ENCODE measurements at regions not wholly inside any gene's neighbourhood (a gene's known extent, or its start where the extent isn't known, plus 50 kb on each side); places are given as distances from the start of the nearest gene placed in this dataset.
"Not testable (repeated sequence)": the region's sequence is repeated elsewhere in the genome, so short reads cannot be mapped to it uniquely, and the experiment has no call there.

DNA sequence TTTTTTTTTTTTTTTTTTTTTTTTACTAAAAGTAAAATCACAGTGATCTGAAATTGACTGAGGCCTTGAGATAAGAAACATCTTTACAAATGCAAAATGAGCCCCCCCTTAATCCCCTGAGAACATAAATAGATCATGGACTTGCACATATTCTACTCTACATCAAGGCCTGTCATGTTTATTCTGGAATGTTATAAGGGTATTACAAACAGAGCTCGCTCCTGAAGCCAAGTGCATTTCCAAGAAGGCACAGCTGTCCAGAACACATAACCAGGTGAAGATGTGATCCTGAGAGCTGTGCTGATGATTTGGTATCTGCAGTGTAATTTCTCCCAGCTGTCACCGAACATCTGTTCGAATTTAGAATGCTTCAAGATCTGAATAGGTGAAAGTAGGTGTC lies 384.5 kb downstream of the GPAT3 start:
- no peak for DNase-seq (ENCODE audit: low spot score)

DNA sequence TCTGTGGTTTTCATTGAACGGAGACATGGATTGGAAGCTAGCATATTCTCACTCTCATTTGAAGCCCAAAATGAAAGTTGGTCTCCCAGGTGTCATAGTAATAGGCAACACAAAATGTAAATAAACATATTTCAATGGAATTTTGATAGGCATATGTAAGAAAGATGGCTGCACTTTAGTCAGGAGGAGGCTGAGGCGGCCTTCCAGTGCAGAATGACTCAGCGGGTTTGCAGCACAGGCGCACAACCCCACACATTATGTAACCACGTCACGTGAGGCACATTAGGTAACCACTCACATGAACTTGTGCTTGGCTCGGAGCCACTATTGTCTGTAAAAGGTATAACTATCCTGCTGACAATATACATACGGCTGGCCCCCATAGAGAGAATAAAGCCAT lies 381.7 kb downstream of the GPAT3 start:
- no peak for DNase-seq (ENCODE audit: low spot score)

DNA sequence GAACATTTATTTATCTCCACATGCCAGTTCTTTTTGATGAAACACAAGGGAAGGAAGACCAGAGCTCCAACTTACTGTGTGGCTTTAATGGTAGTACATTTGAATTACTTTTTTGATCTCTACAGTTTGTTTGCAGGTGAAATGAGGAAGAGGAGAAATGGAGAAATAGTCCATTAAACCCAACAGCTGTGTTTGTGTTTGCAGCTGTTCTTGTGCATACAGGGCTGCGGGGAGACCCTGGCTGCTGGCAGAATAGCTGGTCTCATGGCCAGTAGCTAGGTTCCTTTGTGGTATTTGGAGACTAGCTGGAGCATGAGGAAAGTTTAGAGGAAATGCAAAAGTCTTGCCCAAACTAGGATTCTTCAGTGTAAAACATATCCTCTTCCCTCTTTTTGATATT lies 374.8 kb downstream of the GPAT3 start:
- DNase-seq (ENCODE audit: low spot score), result no peak

DNA sequence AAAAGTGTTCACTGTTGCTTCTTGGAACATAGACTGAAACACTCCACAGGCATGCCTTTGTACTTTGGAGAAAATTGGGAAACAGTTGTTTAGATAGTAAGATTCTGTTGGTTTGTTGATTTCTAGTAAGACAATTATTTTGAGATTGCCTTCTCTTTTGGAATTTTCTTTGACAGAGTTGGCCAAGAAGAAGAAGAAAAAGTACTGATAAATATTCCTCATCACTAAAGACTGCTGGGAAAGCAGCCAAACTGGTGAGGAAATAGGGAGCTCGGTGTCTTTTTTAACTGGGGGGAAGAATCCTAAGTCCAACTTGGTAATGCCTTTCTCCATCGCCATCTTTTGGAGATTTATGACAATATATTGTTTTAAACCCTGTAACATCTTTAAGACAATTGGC lies 370.7 kb downstream of the GPAT3 start:
- DNase-seq (ENCODE audit: low spot score), result peak; percentile 15

DNA sequence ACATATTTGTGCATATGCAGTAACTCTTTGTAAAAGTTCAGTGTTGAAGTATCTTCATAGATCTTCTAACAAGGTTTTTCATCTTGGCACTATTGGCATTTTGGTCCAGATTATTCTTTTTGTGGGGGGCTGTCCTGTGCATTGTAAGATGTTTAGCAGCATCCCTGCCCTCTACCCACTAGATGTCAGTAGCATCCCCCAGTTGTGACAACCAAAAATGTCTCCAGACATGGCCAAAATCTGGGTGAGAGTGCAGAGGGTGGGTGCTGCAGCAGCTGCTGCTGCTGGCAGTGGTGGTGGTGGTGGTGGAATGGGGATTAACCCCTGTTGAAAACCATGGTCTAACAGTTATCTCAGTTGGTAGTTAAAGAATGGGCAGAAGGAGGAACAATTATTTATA lies 370.0 kb downstream of the GPAT3 start:
- no peak for DNase-seq (ENCODE audit: low spot score)

DNA sequence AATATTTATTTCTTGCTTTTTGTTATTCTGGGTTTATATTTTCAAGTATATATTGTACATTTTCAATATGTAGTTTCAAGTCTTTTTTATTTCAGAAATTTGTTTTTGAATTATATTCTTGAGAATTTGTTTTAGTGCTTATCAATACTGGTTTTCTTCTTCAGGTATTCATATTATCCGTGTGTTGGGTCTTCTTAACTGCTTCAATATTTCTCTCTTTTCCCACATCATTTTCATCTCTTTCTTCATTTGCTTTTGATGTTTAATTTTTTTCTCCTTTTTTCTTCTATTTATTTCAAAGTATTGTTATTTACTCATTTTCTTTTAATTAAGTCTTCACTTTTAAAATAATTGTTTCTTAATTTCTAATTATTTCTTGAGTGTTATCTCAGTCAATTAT lies 367.8 kb downstream of the GPAT3 start:
- not testable (repeated sequence) for DNase-seq (ENCODE audit: low spot score)

DNA sequence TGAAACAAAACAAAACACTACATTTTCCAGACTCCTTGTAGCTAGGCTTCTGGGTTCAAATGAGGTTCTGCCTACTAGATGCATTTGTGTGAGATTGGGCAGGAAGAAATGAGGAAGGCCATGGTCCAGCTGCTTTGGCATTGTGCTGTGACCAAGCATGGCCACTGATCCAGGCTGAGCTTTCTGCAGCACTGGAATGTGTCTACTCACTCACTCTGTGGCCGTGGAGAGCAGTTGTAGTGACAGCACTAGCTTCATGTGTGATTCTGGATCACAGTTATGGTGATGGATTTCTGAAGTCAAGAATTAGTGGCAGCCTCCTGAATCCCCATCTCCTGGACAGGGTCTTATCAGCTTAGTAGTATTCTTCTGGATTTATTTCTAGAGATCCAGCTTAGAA lies 358.9 kb downstream of the GPAT3 start:
- DNase-seq (ENCODE audit: low spot score), result no peak

DNA sequence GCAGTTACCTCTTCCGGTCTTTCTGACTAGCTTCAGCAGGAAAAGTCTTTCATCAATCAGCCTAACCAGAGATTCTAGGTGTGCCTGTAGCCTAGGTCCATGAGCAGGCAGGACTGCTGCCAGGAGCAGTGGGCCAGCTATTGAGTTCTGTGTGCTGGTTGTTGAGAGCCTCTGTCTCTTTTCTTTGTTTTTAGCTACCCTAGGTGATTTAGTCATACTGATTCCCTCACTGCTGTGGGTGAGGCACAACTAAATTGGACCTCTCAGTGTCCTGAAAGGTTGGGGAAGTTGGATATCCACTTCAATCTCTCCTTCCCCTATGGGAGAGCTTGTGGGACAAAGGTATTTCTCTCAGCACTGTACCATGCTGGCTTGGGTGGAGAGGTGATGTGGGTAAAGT lies 354.9 kb downstream of the GPAT3 start:
- no peak for DNase-seq (ENCODE audit: low spot score)

DNA sequence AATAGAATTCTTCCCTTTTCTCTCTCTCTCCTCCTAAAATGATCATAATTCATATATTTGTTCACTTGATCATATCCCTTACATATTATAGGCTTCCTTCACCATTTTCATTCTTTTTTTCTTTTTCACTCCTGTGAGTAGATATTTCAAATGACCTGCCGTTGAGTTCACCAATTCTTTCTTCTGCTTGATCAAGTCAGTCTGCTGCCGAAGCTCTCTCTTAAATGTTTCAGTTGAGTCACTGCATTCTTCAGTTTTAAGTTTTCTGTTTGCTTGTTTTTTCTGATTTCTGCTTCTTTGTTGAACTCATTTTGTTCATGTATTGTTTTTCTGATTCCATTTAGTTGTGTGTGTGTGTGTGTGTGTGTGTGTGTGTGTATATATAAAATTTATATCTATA lies 354.3 kb downstream of the GPAT3 start:
- peak; percentile 13 for DNase-seq (ENCODE audit: low spot score)

DNA sequence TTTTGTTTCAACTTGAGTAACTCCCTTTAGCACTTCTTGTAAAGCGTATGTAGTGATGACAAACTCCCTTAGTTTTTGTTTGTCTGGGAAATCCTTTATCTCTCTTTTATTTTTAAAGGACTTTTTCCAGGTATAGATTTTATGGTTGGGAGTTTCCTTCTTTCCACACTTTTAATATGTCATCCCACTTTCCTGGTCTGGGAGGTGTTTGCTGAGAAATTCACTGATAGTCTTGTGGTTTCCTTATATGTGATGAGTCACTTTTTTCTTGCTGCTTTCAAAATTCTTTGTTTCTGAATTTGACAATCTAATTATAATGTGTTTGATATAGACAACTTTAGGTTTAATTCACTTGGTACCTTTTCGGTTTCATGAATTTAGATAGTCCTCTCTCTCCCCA lies 353.9 kb downstream of the GPAT3 start:
- peak; percentile 9 for DNase-seq (ENCODE audit: low spot score)

DNA sequence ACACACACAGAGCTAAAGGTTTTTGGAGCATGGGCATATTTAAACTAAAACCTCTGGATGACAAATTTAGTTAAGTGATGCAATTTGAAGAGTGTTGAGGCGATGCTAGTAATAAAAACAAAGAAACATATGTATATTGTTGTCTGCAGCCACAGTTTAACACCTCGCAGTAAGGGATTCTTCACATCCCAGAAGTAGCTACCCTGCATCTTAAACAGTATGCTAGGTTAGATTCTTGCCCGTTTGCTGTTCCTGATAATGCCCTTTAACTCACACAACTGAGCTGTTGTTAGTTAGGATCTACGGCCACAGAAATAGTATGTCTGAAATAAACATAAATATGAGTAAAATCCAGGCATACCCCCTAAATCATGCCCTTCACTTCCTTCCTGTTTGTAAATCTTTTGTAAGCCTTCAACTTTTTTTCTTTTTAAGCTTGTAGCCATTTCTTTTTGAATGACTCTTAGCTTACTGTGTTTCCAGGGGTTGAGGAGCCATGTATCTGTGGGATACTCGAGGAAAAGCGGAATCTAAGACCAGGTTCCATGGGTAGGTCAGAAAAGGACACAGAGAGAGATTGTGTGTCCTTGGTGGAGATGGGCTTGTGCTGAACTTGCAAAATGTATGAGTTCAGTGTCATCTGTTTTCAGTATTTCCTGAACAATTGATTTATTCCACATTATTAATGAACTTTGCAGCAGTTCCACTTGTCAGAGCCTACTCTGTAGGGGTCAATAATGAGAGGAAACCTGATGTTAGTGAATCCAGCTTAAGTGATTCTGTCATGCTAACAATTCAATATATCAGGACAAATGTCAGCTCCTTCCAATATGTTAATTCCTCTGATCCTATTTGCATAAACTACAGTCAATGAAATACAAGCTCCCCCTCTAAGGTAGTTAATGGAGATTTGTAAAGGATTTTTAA lies 349.6 kb downstream of the GPAT3 start:
- DNase-seq (ENCODE audit: low spot score), result no peak

DNA sequence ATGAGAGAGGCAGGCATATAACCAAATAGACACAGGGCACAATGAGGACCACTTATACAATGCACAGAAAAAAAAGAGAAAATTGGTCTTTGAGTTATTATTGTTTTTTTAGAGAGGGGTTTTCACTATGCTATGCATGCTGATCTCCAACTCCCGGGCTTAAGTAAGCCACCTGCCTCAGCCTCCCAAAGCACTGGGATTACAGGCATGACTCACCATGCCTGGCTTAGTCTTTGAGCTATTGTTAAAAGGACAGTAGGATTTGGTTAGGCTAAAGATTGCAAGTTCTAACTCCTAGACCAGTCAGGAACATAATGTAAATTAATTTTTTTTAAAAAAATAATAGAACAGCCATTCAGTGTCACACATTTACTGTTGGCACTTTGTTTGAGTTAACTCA lies 340.1 kb downstream of the GPAT3 start:
- no peak for DNase-seq (ENCODE audit: low spot score)

DNA sequence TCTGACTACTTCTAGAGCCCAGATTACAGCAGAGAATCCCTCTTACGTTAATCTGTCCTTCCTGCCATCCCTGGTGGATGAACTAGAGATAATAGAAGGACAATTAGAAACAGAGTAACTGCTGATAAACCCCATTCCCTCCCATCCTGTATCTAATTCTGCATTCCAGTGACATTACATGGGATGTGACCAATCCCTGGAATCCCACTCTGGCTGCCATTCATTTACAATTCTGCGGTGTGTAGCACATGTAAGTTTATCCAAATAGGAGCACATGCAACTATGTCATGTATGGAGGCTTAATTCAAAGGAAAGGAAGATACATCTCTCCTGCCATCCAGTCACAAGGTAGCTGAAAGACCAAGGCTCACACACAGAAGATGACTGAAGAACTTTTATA lies 339.5 kb downstream of the GPAT3 start:
- DNase-seq (ENCODE audit: low spot score), result no peak

DNA sequence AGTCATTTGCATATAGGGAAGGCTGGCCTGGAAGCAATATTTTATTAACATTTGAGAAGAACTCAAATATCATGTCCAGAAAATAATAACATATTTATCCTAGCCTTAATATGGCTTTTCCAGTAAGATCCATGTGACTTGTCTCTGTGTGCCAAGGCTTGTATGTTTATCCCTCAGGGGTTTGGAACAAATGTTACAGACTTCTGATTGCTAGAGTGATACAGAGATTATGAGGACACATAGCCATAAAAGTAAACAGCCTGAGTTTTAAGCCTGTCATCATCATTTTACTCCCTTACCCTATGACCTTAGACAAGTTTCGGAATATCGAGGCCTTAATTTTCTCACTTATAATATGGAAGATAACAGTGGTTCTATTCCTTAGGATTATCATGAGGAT lies 338.1 kb downstream of the GPAT3 start:
- no peak for DNase-seq (ENCODE audit: low spot score)

DNA sequence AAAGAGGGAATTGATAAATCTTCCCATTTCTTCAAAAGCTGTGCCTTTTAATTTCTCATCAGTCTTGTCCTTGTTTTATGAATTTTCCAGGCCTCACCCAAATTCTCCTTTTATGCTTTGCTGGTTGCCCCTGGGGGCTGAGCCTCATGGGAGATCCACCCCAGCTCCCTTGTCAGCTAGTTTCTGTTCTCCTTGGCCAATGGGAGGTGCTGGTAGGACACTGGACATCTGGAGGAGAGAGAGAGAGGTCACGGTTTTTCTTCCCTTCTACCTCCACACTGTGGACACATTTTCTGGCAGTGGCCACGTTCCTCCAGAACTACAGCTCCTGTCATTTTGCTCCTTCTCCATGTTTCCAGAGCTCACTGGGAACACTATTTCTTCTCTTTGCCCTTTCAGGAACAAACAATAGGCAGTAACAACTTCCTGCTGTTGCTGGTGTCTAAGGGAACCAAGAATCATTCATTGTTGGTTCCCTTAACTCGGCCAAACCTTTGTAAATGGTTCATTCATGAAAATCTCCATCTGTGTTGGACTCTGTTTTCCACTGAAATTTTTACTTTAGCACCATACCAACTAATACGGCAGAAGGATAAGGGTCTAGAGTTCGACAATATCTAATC lies 334.5 kb downstream of the GPAT3 start:
- no peak for DNase-seq (ENCODE audit: low spot score)

DNA sequence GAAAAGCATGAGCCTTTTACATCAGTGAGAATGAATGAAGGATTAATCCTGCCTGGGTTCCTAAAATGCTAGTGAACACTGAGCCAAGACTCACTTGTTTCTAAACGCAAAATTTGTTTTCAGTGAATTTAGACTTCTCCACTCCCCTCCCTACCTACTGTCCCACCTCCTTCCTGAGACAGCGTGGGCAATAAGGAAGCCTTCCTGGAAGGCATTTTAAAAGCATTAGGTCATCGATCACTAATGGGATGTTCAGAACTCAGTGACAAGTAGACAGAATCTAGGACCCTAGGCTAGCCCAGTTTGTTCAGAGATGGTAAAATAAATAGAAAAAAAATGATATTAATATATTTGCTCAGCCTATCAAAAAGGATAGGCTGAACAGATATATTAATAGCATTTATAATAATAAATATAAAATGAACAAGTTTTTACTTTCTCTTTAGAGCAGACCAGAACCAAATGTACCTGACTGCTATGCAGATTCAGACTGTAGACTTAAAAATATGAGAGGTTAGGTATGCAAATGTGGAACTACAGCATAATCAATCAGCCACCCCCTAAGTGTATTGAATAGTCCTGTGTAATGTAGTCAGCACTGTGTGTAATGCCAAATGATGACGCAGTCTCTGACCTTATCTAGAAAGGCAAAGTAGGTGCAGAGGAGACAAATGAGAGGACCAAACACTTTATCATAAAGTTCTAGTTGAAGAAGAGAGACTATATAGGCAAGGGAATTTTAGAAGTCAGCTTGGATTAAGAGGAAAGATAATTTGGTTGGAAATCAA lies 331.1 kb downstream of the GPAT3 start:
- DNase-seq (ENCODE audit: low spot score), result no peak

DNA sequence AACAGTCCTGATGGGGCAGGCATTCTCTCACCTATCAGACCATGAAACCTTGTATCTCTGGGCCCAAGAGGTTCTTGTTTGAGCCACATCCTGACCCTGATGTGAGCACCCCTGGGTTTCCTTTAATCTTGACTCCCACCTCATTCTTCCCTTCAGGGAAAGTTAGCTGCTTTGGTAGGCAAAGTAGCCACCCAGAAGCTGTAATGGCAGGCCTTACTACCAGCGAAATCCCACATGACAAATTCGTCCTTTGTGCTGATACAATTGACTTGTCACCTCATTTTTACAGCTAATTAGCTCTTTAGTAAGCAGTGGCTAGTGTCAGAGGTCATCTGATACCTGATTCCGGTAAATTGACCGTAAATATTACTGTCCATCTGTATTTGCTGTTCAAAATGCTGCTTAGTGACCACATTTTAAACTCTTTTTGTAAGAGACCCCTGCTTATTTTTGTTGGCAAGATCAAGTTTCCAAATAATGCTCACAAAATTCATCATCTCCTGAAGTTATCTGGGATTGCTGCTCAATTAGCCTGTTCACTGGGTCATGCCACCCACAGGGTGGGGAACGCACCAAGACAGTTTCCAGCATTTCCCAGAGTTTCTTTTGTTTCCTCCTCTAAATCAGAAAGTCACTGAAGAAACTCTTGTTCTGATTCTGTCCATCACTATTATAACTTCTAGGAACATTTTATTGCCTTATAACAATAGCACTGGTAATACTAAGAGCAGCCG lies 329.7 kb downstream of the GPAT3 start:
- no peak for DNase-seq (ENCODE audit: low spot score)

DNA sequence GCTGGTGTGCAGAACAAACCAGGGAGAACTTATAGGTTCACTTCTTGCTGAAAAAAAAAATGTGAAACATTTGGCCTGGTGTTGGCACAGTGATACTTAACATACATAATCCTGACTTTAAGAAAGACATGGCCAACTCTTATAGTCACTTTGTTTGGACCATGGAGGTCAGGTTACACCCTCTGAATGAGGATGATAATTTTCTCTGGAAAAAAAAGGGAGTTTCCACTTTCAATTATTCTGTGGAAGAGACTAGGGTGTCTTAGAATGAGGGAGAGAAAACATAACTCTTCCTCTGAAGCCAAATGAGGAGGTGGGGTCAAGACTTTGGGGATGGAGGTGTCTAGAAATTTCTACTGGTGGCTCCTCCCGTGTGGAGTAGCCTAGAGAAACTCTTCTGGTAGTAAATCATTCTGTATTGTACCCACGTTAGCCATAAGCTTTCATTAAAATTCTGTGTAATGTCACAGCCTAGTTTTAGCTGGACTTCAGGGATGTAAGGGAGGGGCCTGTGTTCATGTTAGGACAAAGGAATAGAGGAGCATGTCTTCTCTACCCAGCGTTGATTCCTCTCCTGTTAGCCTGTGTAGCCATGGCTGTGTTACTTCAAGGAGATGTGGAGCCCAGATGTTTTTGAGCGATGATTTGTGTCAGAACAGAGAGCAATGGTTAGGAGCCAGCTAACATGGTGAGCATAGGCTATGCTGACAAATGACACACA lies 328.3 kb downstream of the GPAT3 start:
- no peak for DNase-seq (ENCODE audit: low spot score)

DNA sequence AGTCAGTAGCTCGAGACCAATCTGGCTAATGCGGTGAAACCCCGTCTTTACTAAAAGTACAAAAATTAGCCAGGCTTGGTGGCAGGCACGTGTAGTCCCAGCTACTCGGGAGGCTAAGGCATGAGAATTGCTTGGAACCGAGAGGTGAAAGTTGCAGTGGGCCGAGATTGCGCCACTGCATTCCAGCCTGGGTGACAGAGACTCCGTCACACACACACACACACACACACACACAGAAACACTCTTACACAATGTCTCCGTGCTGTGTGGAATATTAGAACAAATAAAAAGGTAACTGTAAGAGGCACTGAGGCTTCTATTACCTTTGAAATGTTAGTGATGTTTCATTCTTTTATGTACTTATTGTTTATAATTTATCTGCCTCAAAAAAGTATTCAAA lies 326.6 kb downstream of the GPAT3 start:
- DNase-seq (ENCODE audit: low spot score), result no peak

DNA sequence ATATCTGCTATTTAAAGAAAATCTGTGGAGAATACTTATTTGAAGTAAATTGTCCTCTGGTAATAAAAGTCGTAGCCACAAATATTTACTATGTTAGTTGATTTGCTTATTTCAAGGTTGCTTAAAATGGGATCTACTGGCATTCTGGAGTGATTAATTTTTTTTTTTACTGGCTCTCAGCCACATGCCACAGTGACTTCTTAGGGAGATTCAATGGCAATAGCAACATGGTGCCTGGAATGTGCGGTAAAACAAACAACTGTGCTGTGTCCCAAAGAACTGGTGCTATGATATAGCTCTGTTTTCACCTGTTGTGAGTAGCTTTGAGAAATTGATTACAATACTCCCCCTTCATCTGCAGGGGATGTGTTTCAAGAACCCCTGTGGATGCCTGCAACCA lies 324.3 kb downstream of the GPAT3 start:
- DNase-seq (ENCODE audit: low spot score), result no peak

DNA sequence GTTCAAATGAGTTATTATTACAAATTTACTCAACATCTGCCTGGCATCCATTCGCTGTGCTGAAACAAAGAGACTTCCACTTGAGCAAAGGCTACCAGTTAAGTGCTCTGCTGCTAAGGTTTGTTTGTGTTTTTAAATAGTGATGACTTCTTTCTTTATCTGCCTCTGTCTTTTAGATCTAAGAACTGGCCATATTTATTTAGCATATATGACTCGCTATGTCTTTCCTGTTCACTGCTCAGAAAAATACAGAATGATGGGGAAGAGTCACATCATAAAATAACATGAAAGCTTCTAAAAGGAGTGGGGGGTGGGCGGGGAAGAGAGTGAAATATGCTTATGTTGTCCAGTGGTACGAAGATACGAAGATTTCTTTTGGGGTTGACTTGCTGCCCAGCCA lies 322.2 kb downstream of the GPAT3 start:
- no peak for DNase-seq (ENCODE audit: low spot score)

DNA sequence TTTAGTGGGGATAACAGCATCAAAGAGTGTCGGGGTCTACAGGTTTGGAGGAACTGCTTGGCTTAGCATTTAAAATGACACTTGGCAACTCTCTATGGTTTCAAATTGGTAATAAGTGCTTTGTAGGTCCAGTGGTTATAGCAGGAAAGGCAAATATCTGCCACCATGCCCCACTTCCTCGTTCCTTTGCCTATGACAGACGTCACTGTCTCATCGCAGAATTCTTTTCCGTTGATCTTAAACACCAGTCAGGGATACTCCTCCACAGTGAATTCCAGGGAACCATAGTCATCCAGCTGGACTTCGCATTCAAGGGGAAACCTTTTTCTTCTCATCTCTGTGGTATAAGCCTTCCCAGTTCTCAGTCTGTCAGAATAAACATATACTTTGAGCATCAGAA lies 319.1 kb downstream of the GPAT3 start:
- peak; percentile 78 for DNase-seq (ENCODE audit: low spot score)
